A549 (cell line): ENCODE measurements at regions not wholly inside any gene's neighbourhood (a gene's known extent, or its start where the extent isn't known, plus 50 kb on each side); places are given as distances from the start of the nearest gene placed in this dataset.

Source experiments
- CHD2 ChIP-seq: fragments of 150-350 bp; IDR thresholded peaks from 2 replicates; pipeline ENCODE4 v1.6.1; 2014; ENCODE audit warnings: low read length; ENCODE audit not compliant: partially characterized antibody
- CHD4 ChIP-seq: fragments of 200-600 bp; sonication (generic); IDR thresholded peaks from 2 replicates; pipeline ENCODE4 v1.6.1; 2016; ENCODE audit warnings: antibody characterized with exemption, mild to moderate bottlenecking, borderline replicate concordance
- CTCF ChIP-seq: fragments of >200 bp; sonication (Bioruptor Twin); formaldehyde crosslinking; IDR thresholded peaks from 3 replicates; pipeline ENCODE4 v1.5.1; 2016
- JUN ChIP-seq, 2 experiments: fragments of >200 bp; sonication (Bioruptor Twin); formaldehyde crosslinking; IDR thresholded peaks; 2 replicates in 1 of 2; 3 replicates in 1 of 2; pipeline ENCODE4 v1.6.1; 2016 to 2017
- JUNB ChIP-seq: fragments of >200 bp; sonication (Bioruptor Twin); formaldehyde crosslinking; IDR thresholded peaks from 2 replicates; pipeline ENCODE4 v1.6.1; 2016
- MAFK ChIP-seq: fragments of 450-650 bp; IDR thresholded peaks from 2 replicates; pipeline ENCODE4 v1.6.1; 2014; ENCODE audit not compliant: partially characterized antibody
- POLR2A ChIP-seq: IDR thresholded peaks from 2 replicates; pipeline ENCODE4 v1.6.1; 2012; ENCODE audit warnings: mild to moderate bottlenecking, low read length
- REST ChIP-seq: fragments of 200-600 bp; sonication (generic); IDR thresholded peaks from 2 replicates; pipeline ENCODE4 v1.6.1; 2016; ENCODE audit warnings: antibody characterized with exemption, mild to moderate bottlenecking, moderate library complexity
- RNF2 ChIP-seq: fragments of 200-600 bp; sonication (generic); IDR thresholded peaks from 2 replicates; pipeline ENCODE4 v1.6.1; 2016; ENCODE audit warnings: low read depth, mild to moderate bottlenecking, antibody characterized with exemption, moderate library complexity, borderline replicate concordance
- SREBF2 ChIP-seq: fragments of 450-650 bp; IDR thresholded peaks from 2 replicates; pipeline ENCODE4 v1.6.1; 2014; ENCODE audit warnings: mild to moderate bottlenecking, moderate library complexity
- USF2 ChIP-seq: fragments of 450-650 bp; IDR thresholded peaks from 2 replicates; pipeline ENCODE4 v1.6.1; 2014; ENCODE audit warnings: antibody characterized with exemption
- ZSCAN20 ChIP-seq: fragments of 250-450 bp; sonication (Bioruptor Pico); IDR thresholded peaks from 2 replicates; pipeline ENCODE4 v1.8.0; 2022; ENCODE audit warnings: mild to moderate bottlenecking, moderate library complexity

GRCh38 chr7:16015981-16016380, 329.5 kb upstream of the MEOX2 start:
- TF ChIP-seq POLR2A, result no peak
- no peak for TF ChIP-seq JUNB
- no peak for TF ChIP-seq USF2
- TF ChIP-seq CTCF, result no peak
- TF ChIP-seq CHD2, result no peak
- TF ChIP-seq JUN (IDR thresholded peaks at IDR 0.05), result no peak
- no peak for TF ChIP-seq ZSCAN20 (CRISPR knock-in tag)
- no peak for TF ChIP-seq SREBF2
- no peak for TF ChIP-seq MAFK
- TF ChIP-seq RNF2, result no peak
- TF ChIP-seq REST, result no peak
- no peak for TF ChIP-seq CHD4
